HG03469 (cell line): ENCODE measurements at regions not wholly inside any gene's neighbourhood (a gene's known extent, or its start where the extent isn't known, plus 50 kb on each side); places are given as distances from the start of the nearest gene placed in this dataset.

Experiments
- ATAC-seq: cut with Tn5 transposase; IDR thresholded peaks from one replicate; pipeline ENCODE4 v1.9.1; 2021; ENCODE audit warnings: mild to moderate bottlenecking, moderate library complexity, moderate number of reproducible peaks; ENCODE audit not compliant: unreplicated experiment

DNA sequence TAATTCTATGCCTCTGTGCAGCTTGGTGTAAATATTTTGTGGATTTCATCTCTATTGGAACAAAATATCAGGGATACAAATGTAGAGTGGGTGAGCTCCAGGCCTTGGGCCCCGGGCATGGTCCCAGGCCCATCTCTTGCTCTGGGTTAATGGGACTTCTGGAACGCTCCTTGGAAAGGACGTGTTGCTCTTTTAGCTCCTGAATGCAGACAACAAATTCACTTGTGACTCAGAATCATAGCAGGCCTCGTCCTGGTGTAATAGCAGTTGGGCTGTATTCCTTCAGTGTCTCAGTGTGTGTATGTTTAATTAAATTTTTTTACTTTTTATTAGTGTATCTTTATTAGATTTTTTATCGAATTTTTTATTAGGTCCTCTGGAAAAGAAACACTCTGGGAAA is 266.7 kb upstream of the C2CD4B start:
- ATAC-seq = no peak

- no peak for ATAC-seq
These were observed 267.8 kb upstream of the C2CD4B start for GRCh38 chr15:62432702-62433398.

GRCh38 chr15:62436235-62436634 is 271.1 kb upstream of the C2CD4B start:
- ATAC-seq = no peak

- ATAC-seq = no peak
These were observed 272.7 kb upstream of the C2CD4B start for GRCh38 chr15:62437753-62438152.

DNA sequence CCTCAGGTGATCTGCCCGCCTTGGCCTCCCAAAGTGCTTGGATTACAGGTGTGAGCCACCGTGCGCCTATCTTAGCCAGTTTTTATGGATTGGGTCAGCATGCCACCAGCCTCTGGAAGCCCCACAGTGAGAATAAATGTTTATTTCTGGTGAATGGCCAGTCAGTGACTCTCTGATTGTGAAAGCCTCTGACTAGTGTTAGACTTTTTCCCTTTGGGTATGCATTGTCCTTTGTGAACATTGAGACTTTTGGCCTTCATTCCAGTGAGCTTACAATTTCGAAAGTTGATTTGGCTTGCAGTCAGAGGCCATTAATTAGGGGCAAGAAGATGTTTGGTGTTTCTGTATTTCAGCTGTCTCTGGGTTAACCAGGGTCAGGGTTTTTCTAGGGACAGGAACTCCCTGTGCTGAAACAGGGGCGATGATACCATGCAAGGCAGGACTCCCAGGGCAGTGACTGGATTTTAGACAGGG is 274.5 kb upstream of the C2CD4B start:
- ATAC-seq = no peak

DNA sequence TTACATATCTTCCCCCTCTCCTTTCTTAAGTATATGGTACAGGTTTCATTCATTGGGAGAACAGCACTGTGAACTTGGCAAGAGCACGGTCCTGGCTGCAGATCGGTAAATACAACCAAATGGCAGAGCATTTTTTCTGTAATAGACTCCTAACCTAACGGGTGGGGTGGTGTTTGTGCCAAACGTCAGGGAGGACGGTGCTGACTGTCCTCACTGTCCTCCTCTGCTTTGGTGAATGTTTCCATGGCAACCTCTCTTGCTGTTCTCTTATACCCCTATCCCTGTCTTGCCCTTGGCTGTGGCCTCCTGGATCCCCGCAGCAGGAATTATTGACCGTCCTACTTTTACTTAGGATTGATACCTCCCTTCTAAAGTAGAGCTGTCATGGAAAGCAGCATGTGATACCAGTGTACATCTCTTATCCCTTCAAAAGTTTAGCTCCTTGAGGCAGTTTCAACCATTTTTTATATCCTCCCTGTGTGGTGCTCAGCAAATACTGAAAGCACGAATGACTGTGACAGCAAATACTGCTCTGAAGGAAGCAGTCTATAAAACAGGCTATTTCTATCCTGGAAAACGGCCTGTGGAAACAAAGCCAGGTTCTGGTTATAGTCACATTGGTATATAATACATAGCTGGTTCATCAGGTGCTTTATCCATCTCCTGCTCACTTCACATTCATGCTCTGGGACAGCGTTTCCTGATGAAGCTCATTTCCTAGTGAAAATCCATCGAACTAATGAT is 275.4 kb upstream of the C2CD4B start:
- ATAC-seq = no peak

- no peak for ATAC-seq
These were observed 279.3 kb upstream of the C2CD4B start for GRCh38 chr15:62444104-62445022.

DNA sequence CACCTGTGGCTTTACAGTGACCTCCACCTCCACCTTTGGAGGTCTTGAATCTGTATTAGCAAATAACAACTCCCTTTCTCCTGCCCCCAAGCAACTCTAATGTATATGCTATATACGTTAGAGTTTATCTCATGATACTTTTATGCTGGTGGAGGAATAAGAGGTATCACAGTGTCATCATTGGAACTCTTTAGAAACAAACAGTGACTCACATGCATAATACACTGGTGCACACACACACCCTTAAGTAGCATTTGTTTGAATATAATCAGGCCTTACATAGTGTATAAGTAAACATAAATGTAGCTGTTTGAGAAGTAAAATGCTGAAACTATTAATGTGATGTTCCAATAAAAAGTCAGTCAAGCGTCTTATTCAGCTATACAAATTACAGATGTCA is 280.2 kb upstream of the C2CD4B start:
- ATAC-seq = no peak

GRCh38 chr15:62446984-62447383 is 281.9 kb upstream of the C2CD4B start:
- ATAC-seq = no peak

DNA sequence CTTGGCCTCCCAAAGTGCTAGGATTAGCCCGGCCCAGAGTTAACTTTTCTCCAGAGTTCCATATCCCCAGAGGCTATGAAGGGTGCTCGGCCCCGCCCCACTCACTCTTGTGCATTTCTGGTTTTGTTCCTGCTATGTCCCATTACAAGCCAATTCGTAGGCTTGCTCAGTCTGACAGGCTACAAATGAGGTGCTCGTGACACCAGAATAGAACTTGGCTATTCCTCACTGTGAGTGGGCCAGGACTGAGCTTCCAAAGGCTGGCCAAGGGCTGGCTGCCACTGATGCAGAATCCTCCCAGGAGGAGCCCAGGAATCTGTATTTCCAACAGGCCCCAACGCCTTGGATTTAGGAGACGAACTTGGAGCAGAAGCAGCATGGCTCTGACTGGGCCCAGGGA is 282.7 kb upstream of the C2CD4B start:
- ATAC-seq = no peak

- no peak for ATAC-seq
These were observed 284.6 kb upstream of the C2CD4B start for GRCh38 chr15:62449638-62450037.

GRCh38 chr15:62450061-62450460 is 285.0 kb upstream of the C2CD4B start:
- ATAC-seq = no peak

DNA sequence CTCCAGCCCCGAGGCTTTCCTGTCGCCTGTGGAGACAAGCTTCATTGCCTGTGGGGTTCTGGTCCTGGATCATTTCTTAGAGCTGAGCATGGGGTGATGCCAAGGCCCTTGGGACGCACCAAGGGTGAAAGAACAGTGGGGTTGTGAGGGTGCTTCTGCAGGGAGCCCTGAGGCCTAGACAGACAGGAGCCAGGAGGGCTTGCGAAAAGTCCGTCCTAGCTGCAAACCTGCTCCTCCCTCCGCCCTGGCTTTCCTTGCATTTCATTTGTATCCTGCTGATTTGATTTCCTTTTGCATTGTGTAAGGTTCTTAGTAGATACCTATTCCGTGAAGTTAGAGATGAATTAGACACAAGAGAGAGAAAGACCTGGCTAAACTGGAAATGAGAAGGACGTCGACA is 286.9 kb upstream of the C2CD4B start:
- no peak for ATAC-seq

- no peak for ATAC-seq
These were observed 287.6 kb upstream of the C2CD4B start for GRCh38 chr15:62452667-62453066.

DNA sequence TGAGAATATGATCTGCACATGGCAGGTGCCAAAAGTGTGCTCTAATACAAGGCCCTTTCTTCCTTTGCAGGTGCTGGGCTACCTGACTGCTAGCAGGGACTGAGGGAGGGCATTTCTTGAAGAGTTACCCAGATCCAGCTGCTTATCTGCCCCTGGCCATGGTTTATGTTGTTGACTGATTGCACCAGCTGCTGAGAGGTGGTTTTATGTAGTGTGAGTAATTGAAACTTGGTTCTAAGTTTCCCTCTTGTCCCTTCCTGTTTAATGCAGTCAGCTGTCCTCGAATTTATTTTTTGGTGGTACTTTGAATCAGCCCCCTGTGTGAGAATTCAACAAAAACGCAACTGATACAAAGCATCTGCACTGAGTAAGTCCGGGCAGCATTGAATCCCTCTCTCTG is 288.3 kb upstream of the C2CD4B start:
- ATAC-seq = no peak

DNA sequence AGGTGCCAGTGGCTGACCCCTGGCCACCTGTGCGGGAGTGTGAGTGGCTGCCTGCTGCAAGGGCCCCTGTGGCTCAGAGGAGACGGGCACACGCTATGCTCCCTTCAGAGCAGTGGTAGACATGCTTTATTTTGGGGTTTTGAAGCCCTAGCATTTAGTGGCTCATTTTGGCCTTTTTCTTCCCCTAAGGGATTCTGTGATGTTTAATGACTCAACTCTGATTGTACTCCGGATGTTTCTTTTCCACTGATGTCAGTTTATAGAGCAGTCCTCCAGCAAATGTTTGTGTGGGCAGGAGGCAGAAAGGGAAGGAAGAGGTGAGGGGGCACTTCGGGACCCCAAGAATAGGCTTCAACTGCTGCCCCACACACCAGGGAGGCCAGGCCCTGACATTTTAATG is 288.9 kb upstream of the C2CD4B start:
- no peak for ATAC-seq

DNA sequence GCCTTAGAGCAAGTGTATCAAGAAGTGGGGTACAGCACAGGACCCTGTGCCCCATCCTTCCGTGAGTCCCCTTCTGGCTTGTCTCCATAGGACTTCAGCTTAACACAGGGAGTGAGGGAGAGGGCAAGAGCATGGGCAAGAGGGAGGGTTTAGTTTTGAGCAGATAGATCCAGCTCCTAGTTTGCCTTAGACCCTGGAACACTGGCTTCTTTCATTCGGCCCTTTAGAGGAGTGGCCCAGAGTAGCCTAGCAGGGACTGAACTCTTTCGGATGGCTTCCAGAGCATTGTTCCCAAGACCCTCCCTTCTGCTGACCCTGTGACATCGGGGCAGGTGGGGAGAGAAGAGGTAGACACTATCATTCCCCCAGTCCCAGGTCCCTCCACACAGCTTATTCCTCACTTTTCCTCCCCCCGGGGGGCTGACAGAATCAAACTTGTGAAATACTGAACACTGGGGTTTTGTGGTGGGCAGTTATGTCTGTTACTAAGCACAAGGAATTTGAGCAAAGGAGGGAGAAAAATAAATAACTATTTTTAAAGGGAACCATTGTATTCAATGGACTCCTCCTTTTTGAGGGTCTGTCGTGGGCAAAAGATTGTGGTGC is 289.6 kb upstream of the C2CD4B start:
- no peak for ATAC-seq

- no peak for ATAC-seq
These were observed 290.4 kb upstream of the C2CD4B start for GRCh38 chr15:62455441-62455921.

GRCh38 chr15:62456011-62456920 is 291.2 kb upstream of the C2CD4B start:
- ATAC-seq = no peak

- ATAC-seq = no peak
These were observed 292.0 kb upstream of the C2CD4B start for GRCh38 chr15:62457100-62457499.
